Mucosa of descending colon (tissue), 3 donors: ENCODE measurements at regions not wholly inside any gene's neighbourhood (a gene's known extent, or its start where the extent isn't known, plus 50 kb on each side); places are given as distances from the start of the nearest gene placed in this dataset.
A peak's percentile ranks its signal among the peaks of the same experiment; 100 is the strongest.
"Not testable (repeated sequence)": the region's sequence is repeated elsewhere in the genome, so short reads cannot be mapped to it uniquely, and the experiment has no call there.

ENCODE experiments used
- ATAC-seq: fragments of 200-7000 bp; cut with Tn5 transposase; one replicate; pipeline ENCODE4 v1.9.1; 2020; ENCODE audit warnings: mild to moderate bottlenecking, moderate library complexity
- DNase-seq, 3 donors: peaks; one replicate each; pipeline ENCODE4 v3.0.0-alpha.2; 2020
- H3K36me3 ChIP-seq: fragments of 200-600 bp; one replicate; pipeline ENCODE4 v1.8.0; 2021; ENCODE audit warnings: low read depth, mild to moderate bottlenecking
- H3K4me1 ChIP-seq: fragments of 200-600 bp; one replicate; pipeline ENCODE4 v1.8.0; 2021; ENCODE audit warnings: low read depth, mild to moderate bottlenecking
- H3K4me3 ChIP-seq: fragments of 200-600 bp; one replicate; pipeline ENCODE4 v1.8.0; 2021; ENCODE audit warnings: mild to moderate bottlenecking
- H3K9me3 ChIP-seq: fragments of 200-600 bp; one replicate; pipeline ENCODE4 v1.8.0; 2021; ENCODE audit warnings: mild to moderate bottlenecking
- CTCF ChIP-seq: fragments of 200-600 bp; IDR thresholded peaks from one replicate; pipeline ENCODE4 v1.8.0; 2022; ENCODE audit warnings: antibody characterized with exemption, mild to moderate bottlenecking
- intact Hi-C, 2 donors: fragments of 100-400 bp; cut with DNase I in 1 of 2; cut with micrococcal nuclease in 1 of 2; formaldehyde crosslinking; loops; one replicate each; pipeline versions ENCODE4 v1.11.0 to v1.11.1; 2022; cut with DNase I, micrococcal nuclease
- donor health status: DM: no; HTN: no; CAD: no; lungs with moderate emphysema.
- donor health status: DM: no; HTN: no; CAD: no.
- donor health status: DM: no; HTN: yes; CAD: no.

- ATAC-seq (peak; percentile 78), DNase-seq (peak in 1 of 3 donors; percentile 38)
- no peak for TF ChIP-seq CTCF
- no peak overlapping the region for H3K4me3 ChIP-seq
- H3K4me1 ChIP-seq = no peaks in the 10 kb centered on the region
- no peaks in the 10 kb centered on the region for H3K9me3 ChIP-seq
- intact Hi-C loops = no loop called here
- H3K36me3 ChIP-seq = no peaks in the 10 kb centered on the region
Observed at GRCh38 chr6:76861403-76861802, 601.9 kb downstream of the HTR1B start.

GRCh38 chr6:76856065-76856464, 607.2 kb downstream of the HTR1B start:
- Histone ChIP-seq H3K36me3 (no peaks in the 10 kb centered on the region), H3K4me3 (no peak overlapping the region), H3K4me1 (no peaks in the 10 kb centered on the region), H3K9me3 (no peaks in the 10 kb centered on the region)
- DNase-seq (no peak), ATAC-seq (no peak)
- TF ChIP-seq CTCF = no peak
- intact Hi-C loops = no loop called here

- no peak for ATAC-seq
- no peak overlapping the region for H3K4me3 ChIP-seq
- peaks cover 2% of the 10 kb centered on the region for H3K9me3 ChIP-seq
- intact Hi-C loops = no loop called here
- DNase-seq = no peak
- H3K36me3 ChIP-seq = no peaks in the 10 kb centered on the region
- no peaks in the 10 kb centered on the region for H3K4me1 ChIP-seq
- no peak for TF ChIP-seq CTCF
Observed at GRCh38 chr6:76852776-76853175, 610.5 kb downstream of the HTR1B start.

GRCh38 chr6:76849274-76849970, 613.9 kb downstream of the HTR1B start:
- H3K9me3 ChIP-seq, H3K4me1 ChIP-seq, DNase-seq, intact Hi-C loops, H3K36me3 ChIP-seq, H3K4me3 ChIP-seq, ATAC-seq: not testable (repeated sequence)

GRCh38 chr6:76843054-76843822, 620.1 kb downstream of the HTR1B start:
- Histone ChIP-seq H3K4me3 (no peak overlapping the region), H3K4me1 (no peaks in the 10 kb centered on the region), H3K36me3 (no peaks in the 10 kb centered on the region), H3K9me3 (peaks cover 3% of the 10 kb centered on the region)
- intact Hi-C loops = no loop called here
- DNase-seq (no peak), ATAC-seq (no peak)
- no peak for TF ChIP-seq CTCF

GRCh38 chr6:76840865-76841264, 622.4 kb downstream of the HTR1B start:
- no peak for DNase-seq
- no peaks in the 10 kb centered on the region for H3K4me1 ChIP-seq
- ATAC-seq = no peak
- intact Hi-C loops = no loop called here
- TF ChIP-seq CTCF = no peak
- H3K9me3 ChIP-seq = peaks cover 3% of the 10 kb centered on the region
- no peaks in the 10 kb centered on the region for H3K36me3 ChIP-seq
- no peak overlapping the region for H3K4me3 ChIP-seq
